GM21390 (cell line): ENCODE measurements at regions not wholly inside any gene's neighbourhood (a gene's known extent, or its start where the extent isn't known, plus 50 kb on each side); places are given as distances from the start of the nearest gene placed in this dataset.
A peak's percentile ranks its signal among the peaks of the same experiment; 100 is the strongest.
"Not testable (repeated sequence)": the region's sequence is repeated elsewhere in the genome, so short reads cannot be mapped to it uniquely, and the experiment has no call there.

Source experiments
- ATAC-seq: cut with Tn5 transposase; IDR thresholded peaks from one replicate; pipeline ENCODE4 v1.9.1; 2021; ENCODE audit not compliant: unreplicated experiment

GRCh38 chr5:124200381-124200780, 546.1 kb downstream of the ZNF608 start:
- ATAC-seq = no peak

DNA sequence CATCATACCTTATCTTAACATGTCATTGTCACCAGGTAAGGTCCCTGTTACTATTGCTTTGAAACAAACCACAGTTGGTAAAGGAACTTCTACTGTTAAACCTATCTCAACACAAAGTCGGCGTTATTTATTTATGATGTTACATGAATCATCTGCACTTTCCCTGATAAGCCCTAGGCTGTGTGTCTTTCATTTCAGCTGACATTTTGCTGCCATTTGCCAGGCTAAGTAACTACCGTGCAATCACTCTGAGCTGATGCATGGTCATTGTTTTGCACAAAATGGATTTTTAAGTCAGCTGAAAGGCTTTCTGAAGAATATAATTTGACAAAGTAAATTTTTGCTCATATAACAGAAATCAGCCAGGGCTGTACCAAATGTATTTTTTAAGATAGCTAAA, 546.5 kb downstream of the ZNF608 start:
- ATAC-seq = no peak

- no peak for ATAC-seq
These were observed 551.0 kb downstream of the ZNF608 start for GRCh38 chr5:124195411-124195810.

DNA sequence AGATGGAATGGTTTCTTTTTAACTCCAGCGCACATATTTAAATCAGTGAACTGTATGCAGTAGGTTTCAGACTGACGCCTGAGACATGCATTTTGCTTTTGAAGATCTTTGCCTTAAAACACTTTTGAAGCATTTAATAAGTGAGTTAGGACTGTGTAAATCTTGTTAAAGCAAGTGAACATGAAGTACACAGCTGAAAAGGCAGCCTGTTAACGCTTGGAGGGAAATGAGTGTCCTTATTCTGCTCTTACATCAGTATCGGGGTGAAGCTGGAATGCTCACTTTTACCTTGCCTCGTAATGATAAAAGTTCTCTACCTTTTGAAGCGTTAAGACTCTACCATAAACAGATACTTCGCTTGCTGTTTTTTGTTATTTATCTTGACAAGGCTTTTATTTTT, 552.2 kb downstream of the ZNF608 start:
- no peak for ATAC-seq

- ATAC-seq = no peak
These were observed 553.1 kb downstream of the ZNF608 start for GRCh38 chr5:124193371-124193789.

GRCh38 chr5:124192716-124193115, 553.7 kb downstream of the ZNF608 start:
- no peak for ATAC-seq

DNA sequence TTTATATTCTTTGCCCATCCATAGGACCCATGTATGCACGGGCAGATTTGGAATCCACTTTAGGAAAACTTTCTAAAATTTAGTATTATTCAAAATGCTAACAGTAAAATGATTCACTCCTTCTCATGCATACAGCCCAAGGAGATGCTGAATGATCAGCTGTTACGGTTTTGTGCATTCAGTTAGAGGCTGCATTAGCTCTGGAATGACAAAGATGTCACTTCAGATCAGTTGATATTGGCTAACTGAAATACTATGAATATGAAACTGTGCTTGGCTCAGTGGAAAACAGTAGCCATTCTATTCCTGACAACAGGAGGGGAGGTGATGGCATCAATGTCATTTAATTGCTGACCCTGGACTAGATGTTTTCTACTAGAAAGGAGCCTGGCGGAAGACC, 560.7 kb downstream of the ZNF608 start:
- ATAC-seq = no peak

GRCh38 chr5:124182133-124182532, 564.3 kb downstream of the ZNF608 start:
- peak; percentile 88 for ATAC-seq

GRCh38 chr5:124180875-124181461, 565.5 kb downstream of the ZNF608 start:
- ATAC-seq = no peak

- no peak for ATAC-seq
These were observed 566.1 kb downstream of the ZNF608 start for GRCh38 chr5:124180299-124180874.

DNA sequence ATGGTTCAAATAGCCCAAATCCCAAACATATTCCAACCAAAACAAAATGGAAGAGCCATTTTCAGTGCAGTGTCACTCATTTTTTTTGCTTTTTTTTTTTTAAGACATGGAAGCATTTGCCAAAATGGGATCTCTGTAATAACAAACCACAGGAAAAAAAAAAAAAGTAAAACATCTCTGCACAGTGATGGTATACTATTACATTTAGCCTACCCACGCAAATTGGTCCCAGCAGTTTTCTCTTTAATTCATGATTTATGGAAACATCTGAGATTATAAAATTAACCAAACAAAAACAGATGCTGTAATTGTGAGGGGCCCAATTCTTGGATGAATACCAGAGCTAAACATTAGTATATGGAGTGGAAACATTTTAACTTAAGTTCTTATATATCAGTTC, 566.6 kb downstream of the ZNF608 start:
- ATAC-seq = no peak

DNA sequence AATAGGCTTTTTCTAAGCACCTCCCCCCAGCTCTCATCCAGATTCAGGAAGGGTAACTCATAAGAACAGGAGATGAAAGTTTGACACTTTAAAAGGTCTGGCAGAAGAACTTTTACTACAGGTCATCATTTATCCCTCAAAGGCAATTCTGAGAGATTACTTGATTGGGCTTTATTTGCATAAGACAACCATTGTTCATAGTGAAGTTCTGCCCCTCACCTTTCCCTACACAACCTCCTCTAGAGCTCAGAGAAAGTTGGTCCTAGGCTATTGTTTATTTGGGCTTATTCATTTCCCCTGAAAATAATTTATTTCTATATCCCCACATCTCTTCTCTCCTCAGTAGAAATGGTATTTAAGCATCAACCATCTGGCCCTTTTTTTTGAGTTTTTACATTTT, 568.4 kb downstream of the ZNF608 start:
- no peak for ATAC-seq

GRCh38 chr5:124176692-124177091, 569.7 kb downstream of the ZNF608 start:
- ATAC-seq = no peak

DNA sequence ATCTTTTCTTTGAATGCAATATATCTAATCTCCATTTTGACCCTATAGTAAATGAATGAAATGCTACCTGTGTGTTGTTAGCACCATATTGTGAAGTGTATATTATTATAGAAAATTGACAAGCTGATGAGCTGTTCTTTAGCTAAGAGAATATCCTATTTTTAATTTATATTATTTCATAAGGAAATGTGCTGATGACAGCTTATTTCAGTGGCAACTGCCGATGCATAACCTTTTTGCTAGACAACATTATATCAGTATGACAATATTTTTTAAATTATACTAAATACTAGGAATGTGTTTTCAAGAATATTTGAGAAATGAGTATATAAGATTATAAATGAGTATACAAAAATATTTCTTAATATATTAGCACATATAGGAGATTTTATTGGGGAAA, 573.1 kb downstream of the ZNF608 start:
- no peak for ATAC-seq

GRCh38 chr5:124172389-124173003, 573.9 kb downstream of the ZNF608 start:
- ATAC-seq = no peak

DNA sequence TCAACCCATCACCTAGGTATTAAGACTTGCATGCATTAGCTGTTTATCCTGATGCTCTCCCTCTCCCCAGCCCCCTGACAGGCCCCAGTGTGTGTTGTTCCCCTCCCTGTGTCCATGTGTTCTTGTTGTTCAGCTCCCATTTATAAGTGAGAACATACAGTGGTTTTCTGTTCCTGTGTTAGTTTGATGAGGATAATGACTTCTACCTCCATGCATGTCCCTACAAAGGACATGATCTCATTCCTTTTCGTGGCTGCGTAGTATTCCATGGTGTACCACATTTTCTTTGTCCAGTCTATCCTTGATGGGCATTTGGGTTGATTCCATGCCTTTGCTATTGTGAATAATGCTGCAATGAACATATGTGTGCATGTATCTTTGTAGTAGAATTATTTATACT, 578.3 kb downstream of the ZNF608 start:
- ATAC-seq = not testable (repeated sequence)

DNA sequence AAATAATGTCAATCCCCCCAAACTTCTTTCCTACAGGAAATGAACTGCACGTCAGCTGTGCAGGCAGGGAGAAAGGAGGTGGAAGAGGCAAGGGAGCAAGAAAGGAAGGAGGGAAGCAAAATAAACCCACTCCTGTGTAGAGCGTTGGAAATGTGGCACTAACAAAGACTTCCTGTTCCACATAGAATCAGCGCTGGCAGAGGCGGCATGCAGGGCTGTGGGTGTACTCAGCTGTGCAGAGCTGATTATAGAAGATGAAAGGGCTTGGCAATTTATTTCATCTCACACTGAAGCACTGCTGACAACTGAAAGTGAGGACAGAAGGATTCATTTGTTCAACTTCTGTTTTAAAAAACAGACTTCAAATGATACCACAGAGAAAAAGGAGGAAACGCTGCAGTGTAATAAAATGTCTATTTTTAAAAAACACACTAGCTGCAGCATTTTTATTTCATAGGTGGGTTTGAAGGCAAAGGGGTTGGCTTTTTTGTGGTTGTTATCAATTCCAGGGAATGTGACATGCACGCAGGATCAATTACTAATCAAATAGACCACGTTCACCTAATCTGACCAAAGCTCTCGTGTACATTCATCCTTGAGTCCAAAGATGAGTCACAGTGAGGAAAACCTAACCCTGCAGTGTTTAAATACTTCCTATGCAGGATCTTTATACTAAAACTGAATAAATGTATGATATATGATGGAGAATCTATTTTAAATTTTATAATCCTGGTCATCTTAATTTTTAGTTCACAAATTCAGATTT, 583.5 kb downstream of the ZNF608 start:
- ATAC-seq = no peak

GRCh38 chr5:124161266-124161665, 585.2 kb downstream of the ZNF608 start:
- ATAC-seq = no peak

- no peak for ATAC-seq
These were observed 586.2 kb downstream of the ZNF608 start for GRCh38 chr5:124160265-124160664.

DNA sequence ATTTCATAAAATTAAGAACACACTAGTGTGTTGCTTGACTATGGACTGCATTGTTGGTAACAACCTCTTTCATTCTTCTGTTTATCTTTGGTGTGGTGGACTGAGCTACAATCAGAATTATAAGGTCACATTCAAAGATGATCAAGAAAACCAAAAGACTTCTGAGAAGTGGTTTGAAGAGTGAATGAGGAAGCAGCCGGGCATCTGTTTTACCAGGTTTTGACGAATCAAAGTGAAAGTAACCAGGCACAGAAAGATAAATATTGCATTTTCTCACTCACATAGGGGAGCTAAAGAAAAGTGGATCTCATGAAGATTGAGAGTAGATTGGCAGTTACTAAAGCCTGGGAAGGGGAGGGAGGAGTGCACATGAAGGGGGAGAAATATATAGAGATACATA, 589.1 kb downstream of the ZNF608 start:
- peak; percentile 64 for ATAC-seq

GRCh38 chr5:124156415-124156996, 589.9 kb downstream of the ZNF608 start:
- no peak for ATAC-seq

- ATAC-seq = no peak
These were observed 591.7 kb downstream of the ZNF608 start for GRCh38 chr5:124154714-124155113.
